Activated T-cell treated with anti-CD3 and anti-CD28 coated beads for 48 hours (primary cell): ENCODE measurements at regions not wholly inside any gene's neighbourhood (a gene's known extent, or its start where the extent isn't known, plus 50 kb on each side); places are given as distances from the start of the nearest gene placed in this dataset.

Experiments
- DNase-seq: peaks from one replicate; pipeline ENCODE4 v3.0.0-alpha.2; 2020; ENCODE audit warnings: low read depth

GRCh38 chr12:116651089-116651488 lies 86.8 kb downstream of the SPRING1 start:
- DNase-seq: no peak

- DNase-seq: no peak
Measured at GRCh38 chr12:116650585-116651087, 87.2 kb downstream of the SPRING1 start.

GRCh38 chr12:116650062-116650461 lies 87.8 kb downstream of the SPRING1 start:
- no peak for DNase-seq

- no peak for DNase-seq
Measured at GRCh38 chr12:116647813-116648212, 88.6 kb downstream of the MAP1LC3B2 start.

- no peak for DNase-seq
Measured at GRCh38 chr12:116646901-116647300, 87.7 kb downstream of the MAP1LC3B2 start.

GRCh38 chr12:116644806-116645205 lies 85.6 kb downstream of the MAP1LC3B2 start:
- no peak for DNase-seq

GRCh38 chr12:116642683-116643082 lies 83.5 kb downstream of the MAP1LC3B2 start:
- DNase-seq: no peak

GRCh38 chr12:116642106-116642505 lies 82.9 kb downstream of the MAP1LC3B2 start:
- DNase-seq: no peak

GRCh38 chr12:116640281-116640680 lies 81.1 kb downstream of the MAP1LC3B2 start:
- no peak for DNase-seq

GRCh38 chr12:116639765-116640164 lies 80.6 kb downstream of the MAP1LC3B2 start:
- DNase-seq: no peak

GRCh38 chr12:116638376-116638775 lies 79.2 kb downstream of the MAP1LC3B2 start:
- no peak for DNase-seq

- DNase-seq: no peak
Measured at GRCh38 chr12:116637589-116638150, 78.5 kb downstream of the MAP1LC3B2 start.

GRCh38 chr12:116636608-116637519 lies 77.7 kb downstream of the MAP1LC3B2 start:
- no peak for DNase-seq

- DNase-seq: no peak
Measured at GRCh38 chr12:116635487-116635886, 76.3 kb downstream of the MAP1LC3B2 start.

GRCh38 chr12:116633476-116633875 lies 74.3 kb downstream of the MAP1LC3B2 start:
- DNase-seq: no peak

- DNase-seq: no peak
Measured at GRCh38 chr12:116631619-116632018, 72.4 kb downstream of the MAP1LC3B2 start.

- no peak for DNase-seq
Measured at GRCh38 chr12:116630762-116631161, 71.6 kb downstream of the MAP1LC3B2 start.

GRCh38 chr12:116629480-116629879 lies 70.3 kb downstream of the MAP1LC3B2 start:
- no peak for DNase-seq

GRCh38 chr12:116628989-116629388 lies 69.8 kb downstream of the MAP1LC3B2 start:
- no peak for DNase-seq

- no peak for DNase-seq
Measured at GRCh38 chr12:116628450-116628793, 69.2 kb downstream of the MAP1LC3B2 start.
